ENCODE measurements at regions not wholly inside any gene's neighbourhood (a gene's known extent, or its start where the extent isn't known, plus 50 kb on each side); places are given as distances from the start of the nearest gene placed in this dataset.
"Not testable (repeated sequence)": the region's sequence is repeated elsewhere in the genome, so short reads cannot be mapped to it uniquely, and the experiment has no call there.

- no peak overlapping the region for H3K4me3 ChIP-seq (ENCODE audit: low read length)
- no peak for DNase-seq (ENCODE audit: low read depth)
- TF ChIP-seq CTCF (IDR thresholded peaks at IDR 0.05; ENCODE audit: insufficient read depth, low read depth, low read length, missing control alignments), result no peak
Measured at GRCh38 chr3:135581806-135582205, 383.7 kb upstream of the PPP2R3A start.

- DNase-seq (ENCODE audit: low read depth), result no peak
- TF ChIP-seq CTCF (IDR thresholded peaks at IDR 0.05; ENCODE audit: insufficient read depth, low read depth, low read length, missing control alignments), result no peak
- H3K4me3 ChIP-seq (ENCODE audit: low read length), result no peak overlapping the region
Measured at GRCh38 chr3:135582800-135583199, 382.7 kb upstream of the PPP2R3A start.

DNA sequence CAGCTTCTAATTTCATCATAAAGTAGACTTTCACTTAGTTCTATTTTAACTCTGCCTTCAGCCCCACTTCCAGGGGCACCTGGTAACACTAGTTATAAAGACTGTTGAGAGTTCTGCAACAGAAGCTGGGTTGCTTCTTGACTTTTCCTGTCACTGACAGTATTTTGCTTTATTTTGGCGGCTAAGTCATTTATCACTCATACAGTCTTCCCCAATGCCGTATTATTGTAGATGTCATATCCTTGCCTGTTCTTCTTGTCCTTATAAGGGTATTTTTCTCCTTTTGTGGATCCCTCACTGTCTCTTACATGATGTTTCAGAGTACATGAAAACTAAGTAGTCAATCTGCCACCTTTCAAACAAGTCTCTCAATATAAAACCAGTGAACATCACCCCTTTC is 369.0 kb upstream of the PPP2R3A start:
- no peak overlapping the region for H3K4me3 ChIP-seq (ENCODE audit: low read length)
- no peak for TF ChIP-seq CTCF (IDR thresholded peaks at IDR 0.05; ENCODE audit: insufficient read depth, low read depth, low read length, missing control alignments)
- DNase-seq (ENCODE audit: low read depth), result no peak

GRCh38 chr3:135597855-135598254 is 367.7 kb upstream of the PPP2R3A start:
- no peak for DNase-seq (ENCODE audit: low read depth)
- TF ChIP-seq CTCF (IDR thresholded peaks at IDR 0.05; ENCODE audit: insufficient read depth, low read depth, low read length, missing control alignments), result no peak
- no peak overlapping the region for H3K4me3 ChIP-seq (ENCODE audit: low read length)

DNA sequence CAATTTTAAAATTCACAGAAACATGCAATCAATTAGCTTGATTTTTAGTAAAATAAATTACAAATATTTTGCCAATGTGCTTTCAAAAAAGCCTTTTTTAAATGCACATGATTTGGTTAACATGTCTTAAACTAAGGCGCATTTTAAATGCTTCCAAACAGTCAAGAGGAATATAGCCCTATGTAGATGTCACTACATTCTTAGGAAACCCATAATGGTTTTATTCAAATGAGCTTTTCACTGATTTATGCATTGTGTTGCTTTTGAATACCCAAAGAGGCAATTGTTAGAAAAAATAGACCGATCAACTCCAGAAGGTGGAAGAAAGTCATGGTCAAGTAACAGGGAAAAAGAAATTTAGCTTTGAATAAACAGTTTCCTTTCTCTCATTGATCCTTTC is 366.9 kb upstream of the PPP2R3A start:
- no peak for TF ChIP-seq CTCF (IDR thresholded peaks at IDR 0.05; ENCODE audit: insufficient read depth, low read depth, low read length, missing control alignments)
- DNase-seq (ENCODE audit: low read depth), result no peak
- no peak overlapping the region for H3K4me3 ChIP-seq (ENCODE audit: low read length)

DNA sequence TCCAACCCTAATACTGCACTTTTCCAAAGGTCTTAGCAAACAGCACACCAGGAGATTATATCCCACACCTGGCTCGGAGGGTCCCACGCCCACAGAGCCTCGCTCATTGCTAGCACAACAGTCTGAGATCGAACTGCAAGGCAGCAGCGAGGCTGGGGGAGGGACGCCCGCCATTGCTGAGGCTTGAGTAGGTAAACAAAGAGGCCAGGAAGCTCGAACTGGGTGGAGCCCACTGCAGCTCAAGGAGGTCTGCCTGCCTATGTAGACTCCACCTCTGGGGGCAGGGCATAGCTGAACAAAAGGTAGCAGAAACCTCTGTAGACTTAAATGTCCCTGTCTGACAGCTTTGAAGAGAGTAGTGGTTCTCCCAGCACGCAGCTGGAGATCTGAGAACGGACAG is 361.0 kb upstream of the PPP2R3A start:
- DNase-seq (ENCODE audit: low read depth); H3K4me3 ChIP-seq (ENCODE audit: low read length): not testable (repeated sequence)

- no peak for TF ChIP-seq CTCF (IDR thresholded peaks at IDR 0.05; ENCODE audit: insufficient read depth, low read depth, low read length, missing control alignments)
- no peak for DNase-seq (ENCODE audit: low read depth)
Measured at GRCh38 chr3:135618123-135618522, 347.4 kb upstream of the PPP2R3A start.

More at GRCh38 chr3:135618123-135618522, 347.4 kb upstream of the PPP2R3A start:
- no peak overlapping the region for H3K4me3 ChIP-seq (ENCODE audit: low read length)

Data from epithelial cell of esophagus (primary cell).